Hematopoietic multipotent progenitor cell treated with erythropoietin and hydrocortisone succinate and interleukin-3 and kit ligand, for 15 days (in vitro differentiated cells): ENCODE measurements at regions not wholly inside any gene's neighbourhood (a gene's known extent, or its start where the extent isn't known, plus 50 kb on each side); places are given as distances from the start of the nearest gene placed in this dataset.

ENCODE experiments used
- DNase-seq: peaks from one replicate; pipeline ENCODE4 v3.0.0-alpha.2; 2015; ENCODE audit warnings: low spot score

GRCh38 chr22:49107961-49108530 is 719.6 kb downstream of the BRD1 start:
- DNase-seq, result no peak

- no peak for DNase-seq
Measured at GRCh38 chr22:49107561-49107960, 720.1 kb downstream of the BRD1 start.

- no peak for DNase-seq
Measured at GRCh38 chr22:49106842-49107152, 720.9 kb downstream of the BRD1 start.

- no peak for DNase-seq
Measured at GRCh38 chr22:49106096-49106841, 721.4 kb downstream of the BRD1 start.

GRCh38 chr22:49104434-49104833 is 723.2 kb downstream of the BRD1 start:
- no peak for DNase-seq

- DNase-seq, result no peak
Measured at GRCh38 chr22:49103314-49104059, 724.2 kb downstream of the BRD1 start.

GRCh38 chr22:49102367-49102766 is 725.3 kb downstream of the BRD1 start:
- DNase-seq, result no peak

- no peak for DNase-seq
Measured at GRCh38 chr22:49101873-49102272, 725.8 kb downstream of the BRD1 start.

- no peak for DNase-seq
Measured at GRCh38 chr22:49101225-49101624, 726.4 kb downstream of the BRD1 start.

- DNase-seq, result no peak
Measured at GRCh38 chr22:49100773-49101172, 726.9 kb downstream of the BRD1 start.

- no peak for DNase-seq
Measured at GRCh38 chr22:49100316-49100715, 727.4 kb downstream of the BRD1 start.

GRCh38 chr22:49099496-49100124 is 728.1 kb downstream of the BRD1 start:
- DNase-seq, result no peak

GRCh38 chr22:49099089-49099488 is 728.6 kb downstream of the BRD1 start:
- DNase-seq, result no peak

- DNase-seq, result no peak
Measured at GRCh38 chr22:49097966-49098365, 729.7 kb downstream of the BRD1 start.

GRCh38 chr22:49097171-49097925 is 730.3 kb downstream of the BRD1 start:
- DNase-seq, result no peak

GRCh38 chr22:49096476-49096875 is 731.2 kb downstream of the BRD1 start:
- DNase-seq, result no peak

GRCh38 chr22:49095366-49095765 is 732.3 kb downstream of the BRD1 start:
- DNase-seq, result no peak

- no peak for DNase-seq
Measured at GRCh38 chr22:49094858-49095257, 732.8 kb downstream of the BRD1 start.

GRCh38 chr22:49094151-49094550 is 733.5 kb downstream of the BRD1 start:
- DNase-seq, result no peak

GRCh38 chr22:49093192-49093880 is 734.3 kb downstream of the BRD1 start:
- DNase-seq, result no peak

GRCh38 chr22:49092716-49093115 is 735.0 kb downstream of the BRD1 start:
- peak; percentile 57 for DNase-seq
